ENCODE measurements at regions not wholly inside any gene's neighbourhood (a gene's known extent, or its start where the extent isn't known, plus 50 kb on each side); places are given as distances from the start of the nearest gene placed in this dataset.

DNA sequence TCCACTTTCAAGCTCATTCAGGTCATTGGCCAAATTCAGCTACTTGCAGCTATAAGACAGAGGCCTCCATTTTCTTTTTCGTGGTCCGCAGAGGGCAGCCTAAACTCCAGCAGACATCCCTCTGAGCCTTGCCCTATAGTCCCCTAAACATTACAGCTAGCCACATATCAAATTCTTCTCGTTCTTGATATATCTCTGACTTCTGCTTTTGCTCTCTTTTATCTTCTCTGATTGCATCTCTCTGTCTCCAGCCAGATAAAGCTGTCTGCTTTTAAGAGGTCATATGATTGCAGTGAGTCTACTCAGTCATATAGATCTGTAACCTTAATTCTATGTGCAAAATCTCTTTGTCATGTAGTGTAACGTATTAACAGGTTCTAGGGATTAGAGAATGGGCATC lies 358.4 kb upstream of the RGS17 start:
- FAIRE-seq: no peak
- H3K27me3 ChIP-seq (ENCODE audit: control insufficient read depth, extremely low read depth, insufficient read depth, low read length): no peaks in the 10 kb centered on the region
- no peak for DNase-seq (ENCODE audit: low read depth, low spot score)
- H3K4me3 ChIP-seq (ENCODE audit: control insufficient read depth in 2 of 3, extremely low read depth in 1 of 3, insufficient read depth in 2 of 3, low read depth in 1 of 3, low read length in 3 of 3): no peak overlapping the region
- H4K20me1 ChIP-seq (ENCODE audit: control insufficient read depth, extremely low read depth, insufficient read depth, low read length): no peaks in the 10 kb centered on the region
- H3K79me2 ChIP-seq (ENCODE audit: control insufficient read depth, insufficient read depth, low read length): no peaks in the 10 kb centered on the region
- H3K4me2 ChIP-seq (ENCODE audit: control insufficient read depth, extremely low read depth, insufficient read depth, low read depth, low read length): no peak overlapping the region
- H3K9ac ChIP-seq (ENCODE audit: control insufficient read depth, extremely low read depth, insufficient read depth, low read length): no peak overlapping the region
- no peaks in the 10 kb centered on the region for H3K9me3 ChIP-seq (ENCODE audit: control insufficient read depth, low read depth, low read length)
- no peaks in the 10 kb centered on the region for H3K36me3 ChIP-seq (ENCODE audit: control insufficient read depth in 2 of 2, extremely low read depth in 1 of 2, insufficient read depth in 2 of 2, low read length in 2 of 2)
- H3K9me1 ChIP-seq (ENCODE audit: control insufficient read depth, extremely low read depth, insufficient read depth, low read length): no peaks in the 10 kb centered on the region
- dilution Hi-C loops (cut with MboI; ENCODE audit: extremely low pct_ligation_motif_present, low sequenced_read_pairs): no loop called here
- H3K4me1 ChIP-seq (ENCODE audit: control insufficient read depth, extremely low read depth, insufficient read depth, low read length): no peaks in the 10 kb centered on the region
- H2AFZ ChIP-seq (ENCODE audit: control insufficient read depth, low read length): no peak overlapping the region
- TF ChIP-seq, protein P1, sequence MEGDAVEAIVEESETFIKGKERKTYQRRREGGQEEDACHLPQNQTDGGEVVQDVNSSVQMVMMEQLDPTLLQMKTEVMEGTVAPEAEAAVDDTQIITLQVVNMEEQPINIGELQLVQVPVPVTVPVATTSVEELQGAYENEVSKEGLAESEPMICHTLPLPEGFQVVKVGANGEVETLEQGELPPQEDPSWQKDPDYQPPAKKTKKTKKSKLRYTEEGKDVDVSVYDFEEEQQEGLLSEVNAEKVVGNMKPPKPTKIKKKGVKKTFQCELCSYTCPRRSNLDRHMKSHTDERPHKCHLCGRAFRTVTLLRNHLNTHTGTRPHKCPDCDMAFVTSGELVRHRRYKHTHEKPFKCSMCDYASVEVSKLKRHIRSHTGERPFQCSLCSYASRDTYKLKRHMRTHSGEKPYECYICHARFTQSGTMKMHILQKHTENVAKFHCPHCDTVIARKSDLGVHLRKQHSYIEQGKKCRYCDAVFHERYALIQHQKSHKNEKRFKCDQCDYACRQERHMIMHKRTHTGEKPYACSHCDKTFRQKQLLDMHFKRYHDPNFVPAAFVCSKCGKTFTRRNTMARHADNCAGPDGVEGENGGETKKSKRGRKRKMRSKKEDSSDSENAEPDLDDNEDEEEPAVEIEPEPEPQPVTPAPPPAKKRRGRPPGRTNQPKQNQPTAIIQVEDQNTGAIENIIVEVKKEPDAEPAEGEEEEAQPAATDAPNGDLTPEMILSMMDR (optimal IDR thresholded peaks at IDR 0.05 in 1 of 3, IDR thresholded peaks at IDR 0.05 in 1 of 3, conservative IDR thresholded peaks at IDR 0.05 in 1 of 3; ENCODE audit: extremely low read depth in 1 of 3, insufficient read depth in 2 of 3, low read length in 3 of 3): no peak
- no peak for TF ChIP-seq EZH2 (IDR thresholded peaks at IDR 0.05; ENCODE audit: low read length)
- no peak overlapping the region for H3K27ac ChIP-seq (ENCODE audit: control insufficient read depth, insufficient read depth, low read length)

DNA sequence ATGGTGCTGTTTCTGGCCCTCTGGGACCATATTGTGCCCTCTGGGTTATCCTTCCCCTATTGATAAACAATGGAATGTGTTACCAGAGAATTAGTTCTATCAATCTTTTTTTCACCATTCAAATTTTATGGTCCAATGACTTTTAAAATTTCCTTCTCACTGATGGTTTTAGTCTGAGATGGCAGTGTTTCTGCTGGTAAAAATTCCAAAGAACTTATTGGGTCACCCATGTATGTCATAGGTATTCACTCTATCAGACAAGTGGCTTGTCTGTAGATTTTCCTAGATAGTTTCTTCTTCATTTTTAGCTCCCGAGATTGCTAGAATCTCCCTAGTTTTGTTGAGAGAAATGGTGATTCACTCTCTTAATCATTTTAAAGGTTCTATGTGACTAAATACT lies 357.2 kb upstream of the RGS17 start:
- H3K79me2 ChIP-seq (ENCODE audit: control insufficient read depth, insufficient read depth, low read length): no peaks in the 10 kb centered on the region
- H4K20me1 ChIP-seq (ENCODE audit: control insufficient read depth, extremely low read depth, insufficient read depth, low read length): no peaks in the 10 kb centered on the region
- no peak overlapping the region for H3K27ac ChIP-seq (ENCODE audit: control insufficient read depth, insufficient read depth, low read length)
- DNase-seq (ENCODE audit: low read depth, low spot score) (no peak), FAIRE-seq (no peak)
- H3K9ac ChIP-seq (ENCODE audit: control insufficient read depth, extremely low read depth, insufficient read depth, low read length): no peak overlapping the region
- no peak overlapping the region for H3K4me2 ChIP-seq (ENCODE audit: control insufficient read depth, extremely low read depth, insufficient read depth, low read depth, low read length)
- H3K4me3 ChIP-seq (ENCODE audit: control insufficient read depth in 2 of 3, extremely low read depth in 1 of 3, insufficient read depth in 2 of 3, low read depth in 1 of 3, low read length in 3 of 3): no peak overlapping the region
- no peaks in the 10 kb centered on the region for H3K36me3 ChIP-seq (ENCODE audit: control insufficient read depth in 2 of 2, extremely low read depth in 1 of 2, insufficient read depth in 2 of 2, low read length in 2 of 2)
- H2AFZ ChIP-seq (ENCODE audit: control insufficient read depth, low read length): no peak overlapping the region
- no peaks in the 10 kb centered on the region for H3K27me3 ChIP-seq (ENCODE audit: control insufficient read depth, extremely low read depth, insufficient read depth, low read length)
- no peaks in the 10 kb centered on the region for H3K9me1 ChIP-seq (ENCODE audit: control insufficient read depth, extremely low read depth, insufficient read depth, low read length)
- no peaks in the 10 kb centered on the region for H3K4me1 ChIP-seq (ENCODE audit: control insufficient read depth, extremely low read depth, insufficient read depth, low read length)
- dilution Hi-C loops (cut with MboI; ENCODE audit: extremely low pct_ligation_motif_present, low sequenced_read_pairs): no loop called here
- no peak for TF ChIP-seq EZH2 (IDR thresholded peaks at IDR 0.05; ENCODE audit: low read length)
- TF ChIP-seq, protein P1 (optimal IDR thresholded peaks at IDR 0.05 in 1 of 3, IDR thresholded peaks at IDR 0.05 in 1 of 3, conservative IDR thresholded peaks at IDR 0.05 in 1 of 3; ENCODE audit: extremely low read depth in 1 of 3, insufficient read depth in 2 of 3, low read length in 3 of 3): no peak
- H3K9me3 ChIP-seq (ENCODE audit: control insufficient read depth, low read depth, low read length): no peaks in the 10 kb centered on the region

Measured in keratinocyte (primary cell).